ENCODE measurements at regions not wholly inside any gene's neighbourhood (a gene's known extent, or its start where the extent isn't known, plus 50 kb on each side); places are given as distances from the start of the nearest gene placed in this dataset.

GRCh38 chr7:85396676-85397075 lies 209.8 kb upstream of the SEMA3D start:
- Histone ChIP-seq H3K36me3 (ENCODE audit: control insufficient read depth in 5 of 5, insufficient read depth in 5 of 5, low read length in 5 of 5) (no peaks in the 10 kb centered on the region), H3K4me1 (ENCODE audit: control insufficient read depth in 5 of 5, insufficient read depth in 5 of 5, low read length in 5 of 5) (peaks cover 0 to 7% (median 0%) of the 10 kb centered on the region in 5 donors), H3K4me3 (ENCODE audit: low read depth in 1 of 5, low read length in 5 of 5) (no peak overlapping the region), H3K9ac (ENCODE audit: low read length in 5 of 5) (no peak overlapping the region), H3K27ac (ENCODE audit: low read depth, low read length) (no peak overlapping the region), H3K27me3 (ENCODE audit: control insufficient read depth in 5 of 5, insufficient read depth in 4 of 5, low read length in 5 of 5) (no peaks in the 10 kb centered on the region), H3K9me3 (ENCODE audit: control insufficient read depth in 5 of 5, low read length in 5 of 5) (peaks cover 0 to 4% (median 0%) of the 10 kb centered on the region in 5 donors)

- Histone ChIP-seq H3K9ac (ENCODE audit: low read length in 5 of 5) (no peak overlapping the region), H3K4me1 (ENCODE audit: control insufficient read depth in 5 of 5, insufficient read depth in 5 of 5, low read length in 5 of 5) (peaks cover 0 to 7% (median 0%) of the 10 kb centered on the region in 5 donors), H3K9me3 (ENCODE audit: control insufficient read depth in 5 of 5, low read length in 5 of 5) (peaks cover 0 to 4% (median 0%) of the 10 kb centered on the region in 5 donors), H3K27ac (ENCODE audit: low read depth, low read length) (no peak overlapping the region), H3K27me3 (ENCODE audit: control insufficient read depth in 5 of 5, insufficient read depth in 4 of 5, low read length in 5 of 5) (no peaks in the 10 kb centered on the region), H3K4me3 (ENCODE audit: low read depth in 1 of 5, low read length in 5 of 5) (no peak overlapping the region), H3K36me3 (ENCODE audit: control insufficient read depth in 5 of 5, insufficient read depth in 5 of 5, low read length in 5 of 5) (no peaks in the 10 kb centered on the region)
Observed at GRCh38 chr7:85392789-85393188, 205.9 kb upstream of the SEMA3D start.

- Histone ChIP-seq H3K27me3 (ENCODE audit: control insufficient read depth in 5 of 5, insufficient read depth in 4 of 5, low read length in 5 of 5) (no peaks in the 10 kb centered on the region), H3K9me3 (ENCODE audit: control insufficient read depth in 5 of 5, low read length in 5 of 5) (peaks cover 0 to 4% (median 0%) of the 10 kb centered on the region in 5 donors), H3K4me3 (ENCODE audit: low read depth in 1 of 5, low read length in 5 of 5) (no peak overlapping the region), H3K36me3 (ENCODE audit: control insufficient read depth in 5 of 5, insufficient read depth in 5 of 5, low read length in 5 of 5) (no peaks in the 10 kb centered on the region), H3K9ac (ENCODE audit: low read length in 5 of 5) (no peak overlapping the region), H3K27ac (ENCODE audit: low read depth, low read length) (no peak overlapping the region), H3K4me1 (ENCODE audit: control insufficient read depth in 5 of 5, insufficient read depth in 5 of 5, low read length in 5 of 5) (peaks cover 0 to 7% (median 0%) of the 10 kb centered on the region in 5 donors)
Observed at GRCh38 chr7:85392326-85392725, 205.5 kb upstream of the SEMA3D start.

- H3K36me3 ChIP-seq (ENCODE audit: control insufficient read depth in 5 of 5, insufficient read depth in 5 of 5, low read length in 5 of 5): no peaks in the 10 kb centered on the region
- H3K4me3 ChIP-seq (ENCODE audit: low read depth in 1 of 5, low read length in 5 of 5): no peak overlapping the region
- no peak overlapping the region for H3K9ac ChIP-seq (ENCODE audit: low read length in 5 of 5)
- no peak overlapping the region for H3K27ac ChIP-seq (ENCODE audit: low read depth, low read length)
- H3K27me3 ChIP-seq (ENCODE audit: control insufficient read depth in 5 of 5, insufficient read depth in 4 of 5, low read length in 5 of 5): no peaks in the 10 kb centered on the region
- no peaks in the 10 kb centered on the region for H3K9me3 ChIP-seq (ENCODE audit: control insufficient read depth in 5 of 5, low read length in 5 of 5)
- no peaks in the 10 kb centered on the region for H3K4me1 ChIP-seq (ENCODE audit: control insufficient read depth in 5 of 5, insufficient read depth in 5 of 5, low read length in 5 of 5)
Observed at GRCh38 chr7:85386460-85386859, 199.6 kb upstream of the SEMA3D start.

GRCh38 chr7:85384392-85384791 lies 197.5 kb upstream of the SEMA3D start:
- no peak overlapping the region for H3K4me3 ChIP-seq (ENCODE audit: low read depth in 1 of 5, low read length in 5 of 5)

GRCh38 chr7:85381212-85381611 lies 194.4 kb upstream of the SEMA3D start:
- Histone ChIP-seq H3K36me3 (ENCODE audit: control insufficient read depth in 5 of 5, insufficient read depth in 5 of 5, low read length in 5 of 5) (no peaks in the 10 kb centered on the region), H3K27me3 (ENCODE audit: control insufficient read depth in 5 of 5, insufficient read depth in 4 of 5, low read length in 5 of 5) (no peaks in the 10 kb centered on the region)

More at GRCh38 chr7:85384392-85384791, 197.5 kb upstream of the SEMA3D start:
- H3K27me3 ChIP-seq (ENCODE audit: control insufficient read depth in 5 of 5, insufficient read depth in 4 of 5, low read length in 5 of 5): no peaks in the 10 kb centered on the region
- H3K36me3 ChIP-seq (ENCODE audit: control insufficient read depth in 5 of 5, insufficient read depth in 5 of 5, low read length in 5 of 5): no peaks in the 10 kb centered on the region
- no peak overlapping the region for H3K9ac ChIP-seq (ENCODE audit: low read length in 5 of 5)
- no peaks in the 10 kb centered on the region for H3K4me1 ChIP-seq (ENCODE audit: control insufficient read depth in 5 of 5, insufficient read depth in 5 of 5, low read length in 5 of 5)
- no peaks in the 10 kb centered on the region for H3K9me3 ChIP-seq (ENCODE audit: control insufficient read depth in 5 of 5, low read length in 5 of 5)
- H3K27ac ChIP-seq (ENCODE audit: low read depth, low read length): no peak overlapping the region

GRCh38 chr7:85376589-85376988 lies 189.7 kb upstream of the SEMA3D start:
- Histone ChIP-seq H3K4me3 (ENCODE audit: low read depth in 1 of 5, low read length in 5 of 5) (no peak overlapping the region), H3K27ac (ENCODE audit: low read depth, low read length) (no peak overlapping the region), H3K27me3 (ENCODE audit: control insufficient read depth in 5 of 5, insufficient read depth in 4 of 5, low read length in 5 of 5) (no peaks in the 10 kb centered on the region), H3K4me1 (ENCODE audit: control insufficient read depth in 5 of 5, insufficient read depth in 5 of 5, low read length in 5 of 5) (no peaks in the 10 kb centered on the region), H3K9ac (ENCODE audit: low read length in 5 of 5) (no peak overlapping the region), H3K36me3 (ENCODE audit: control insufficient read depth in 5 of 5, insufficient read depth in 5 of 5, low read length in 5 of 5) (no peaks in the 10 kb centered on the region), H3K9me3 (ENCODE audit: control insufficient read depth in 5 of 5, low read length in 5 of 5) (no peaks in the 10 kb centered on the region)

More at GRCh38 chr7:85381212-85381611, 194.4 kb upstream of the SEMA3D start:
- H3K4me1 ChIP-seq (ENCODE audit: control insufficient read depth in 5 of 5, insufficient read depth in 5 of 5, low read length in 5 of 5): no peaks in the 10 kb centered on the region
- H3K27ac ChIP-seq (ENCODE audit: low read depth, low read length): no peak overlapping the region
- H3K9ac ChIP-seq (ENCODE audit: low read length in 5 of 5): no peak overlapping the region
- H3K9me3 ChIP-seq (ENCODE audit: control insufficient read depth in 5 of 5, low read length in 5 of 5): no peaks in the 10 kb centered on the region
- H3K4me3 ChIP-seq (ENCODE audit: low read depth in 1 of 5, low read length in 5 of 5): no peak overlapping the region

- no peaks in the 10 kb centered on the region for H3K27me3 ChIP-seq (ENCODE audit: control insufficient read depth in 5 of 5, insufficient read depth in 4 of 5, low read length in 5 of 5)
- no peaks in the 10 kb centered on the region for H3K9me3 ChIP-seq (ENCODE audit: control insufficient read depth in 5 of 5, low read length in 5 of 5)
- H3K9ac ChIP-seq (ENCODE audit: low read length in 5 of 5): no peak overlapping the region
- H3K4me1 ChIP-seq (ENCODE audit: control insufficient read depth in 5 of 5, insufficient read depth in 5 of 5, low read length in 5 of 5): no peaks in the 10 kb centered on the region
- no peak overlapping the region for H3K4me3 ChIP-seq (ENCODE audit: low read depth in 1 of 5, low read length in 5 of 5)
- no peak overlapping the region for H3K27ac ChIP-seq (ENCODE audit: low read depth, low read length)
- no peaks in the 10 kb centered on the region for H3K36me3 ChIP-seq (ENCODE audit: control insufficient read depth in 5 of 5, insufficient read depth in 5 of 5, low read length in 5 of 5)
Observed at GRCh38 chr7:85356916-85357315, 170.1 kb upstream of the SEMA3D start.

- H3K4me1 ChIP-seq (ENCODE audit: control insufficient read depth in 5 of 5, insufficient read depth in 5 of 5, low read length in 5 of 5): no peaks in the 10 kb centered on the region
- H3K9ac ChIP-seq (ENCODE audit: low read length in 5 of 5): no peak overlapping the region
- H3K36me3 ChIP-seq (ENCODE audit: control insufficient read depth in 5 of 5, insufficient read depth in 5 of 5, low read length in 5 of 5): no peaks in the 10 kb centered on the region
- no peaks in the 10 kb centered on the region for H3K9me3 ChIP-seq (ENCODE audit: control insufficient read depth in 5 of 5, low read length in 5 of 5)
- no peak overlapping the region for H3K4me3 ChIP-seq (ENCODE audit: low read depth in 1 of 5, low read length in 5 of 5)
- no peaks in the 10 kb centered on the region for H3K27me3 ChIP-seq (ENCODE audit: control insufficient read depth in 5 of 5, insufficient read depth in 4 of 5, low read length in 5 of 5)
- H3K27ac ChIP-seq (ENCODE audit: low read depth, low read length): no peak overlapping the region
Observed at GRCh38 chr7:85343484-85343883, 156.6 kb upstream of the SEMA3D start.

- Histone ChIP-seq H3K9me3 (ENCODE audit: control insufficient read depth in 5 of 5, low read length in 5 of 5) (no peaks in the 10 kb centered on the region), H3K4me3 (ENCODE audit: low read depth in 1 of 5, low read length in 5 of 5) (no peak overlapping the region), H3K36me3 (ENCODE audit: control insufficient read depth in 5 of 5, insufficient read depth in 5 of 5, low read length in 5 of 5) (no peaks in the 10 kb centered on the region), H3K4me1 (ENCODE audit: control insufficient read depth in 5 of 5, insufficient read depth in 5 of 5, low read length in 5 of 5) (no peaks in the 10 kb centered on the region), H3K27me3 (ENCODE audit: control insufficient read depth in 5 of 5, insufficient read depth in 4 of 5, low read length in 5 of 5) (no peaks in the 10 kb centered on the region), H3K27ac (ENCODE audit: low read depth, low read length) (no peak overlapping the region), H3K9ac (ENCODE audit: low read length in 5 of 5) (no peak overlapping the region)
Observed at GRCh38 chr7:85342781-85343180, 155.9 kb upstream of the SEMA3D start.

- Histone ChIP-seq H3K9me3 (ENCODE audit: control insufficient read depth in 5 of 5, low read length in 5 of 5) (no peaks in the 10 kb centered on the region), H3K27ac (ENCODE audit: low read depth, low read length) (no peak overlapping the region), H3K36me3 (ENCODE audit: control insufficient read depth in 5 of 5, insufficient read depth in 5 of 5, low read length in 5 of 5) (no peaks in the 10 kb centered on the region), H3K27me3 (ENCODE audit: control insufficient read depth in 5 of 5, insufficient read depth in 4 of 5, low read length in 5 of 5) (no peaks in the 10 kb centered on the region), H3K4me3 (ENCODE audit: low read depth in 1 of 5, low read length in 5 of 5) (no peak overlapping the region), H3K4me1 (ENCODE audit: control insufficient read depth in 5 of 5, insufficient read depth in 5 of 5, low read length in 5 of 5) (no peaks in the 10 kb centered on the region), H3K9ac (ENCODE audit: low read length in 5 of 5) (no peak overlapping the region)
Observed at GRCh38 chr7:85341973-85342372, 155.1 kb upstream of the SEMA3D start.
